OCI-LY1 (cell line): ENCODE measurements at regions not wholly inside any gene's neighbourhood (a gene's known extent, or its start where the extent isn't known, plus 50 kb on each side); places are given as distances from the start of the nearest gene placed in this dataset.

Experiments used
- CTCF ChIP-seq: fragments of 200-600 bp; sonication (generic), shearing (Covaris generic); IDR thresholded peaks from 2 replicates; pipeline ENCODE4 v1.5.1; 2017; ENCODE audit warnings: mild to moderate bottlenecking, antibody characterized with exemption, low read length, moderate library complexity, mixed read lengths
- EZH2 ChIP-seq: fragments of 200-600 bp; sonication (generic), shearing (Covaris generic); IDR thresholded peaks from 2 replicates; pipeline ENCODE4 v1.8.0; 2017; ENCODE audit warnings: borderline replicate concordance, mixed run types, mild to moderate bottlenecking, antibody characterized with exemption, low read length, moderate library complexity, mixed read lengths

- TF ChIP-seq CTCF (no peak), EZH2 (no peak)
Observed at GRCh38 chr13:62781866-62782265, 1366.2 kb upstream of the PCDH20 start.
